ENCODE measurements at regions not wholly inside any gene's neighbourhood (a gene's known extent, or its start where the extent isn't known, plus 50 kb on each side); places are given as distances from the start of the nearest gene placed in this dataset.

- H4K20me1 ChIP-seq (ENCODE audit: insufficient read depth) = no peaks in the 10 kb centered on the region
- DNase-seq = no peak
- in situ Hi-C loops (cut with MboI) = no loop called here
Observed at GRCh38 chr4:27602172-27602571, 741.5 kb downstream of the STIM2 start.

GRCh38 chr4:27604692-27605091 is 744.1 kb downstream of the STIM2 start:
- H3K4me2 ChIP-seq (ENCODE audit: unreplicated experiment) = no peak overlapping the region
- no peak overlapping the region for H3K9ac ChIP-seq
- H2AFZ ChIP-seq = no peak overlapping the region
- H3K27ac ChIP-seq = no peak overlapping the region
- no peaks in the 10 kb centered on the region for H3F3A ChIP-seq (ENCODE audit: insufficient read depth)
- in situ Hi-C loops (cut with MboI) = no loop called here
- H3K9me3 ChIP-seq (ENCODE audit: low read depth) = peaks cover 4% of the 10 kb centered on the region
- TF ChIP-seq EZH2 (IDR thresholded peaks at IDR 0.05; ENCODE audit: insufficient read depth, poor library complexity, severe bottlenecking) (no peak), EZH2phosphoT487 (IDR thresholded peaks at IDR 0.05; ENCODE audit: insufficient read depth, low read depth) (no peak)
- H4K20me1 ChIP-seq (ENCODE audit: insufficient read depth) = no peaks in the 10 kb centered on the region
- no peaks in the 10 kb centered on the region for H3K9me2 ChIP-seq (ENCODE audit: insufficient read depth)
- H3K79me2 ChIP-seq (ENCODE audit: insufficient read depth) = no peaks in the 10 kb centered on the region
- DNase-seq = no peak
- 15 to 24% methylated on average over 3 of the region's 3 CpGs for WGBS, 2 experiments (ENCODE audit: low coverage in 1 of 2, low lambda C conversion rate in 2 of 2, missing lambda C conversion rate in 2 of 2)
- no peaks in the 10 kb centered on the region for H3K4me1 ChIP-seq (ENCODE audit: insufficient read depth)
- no peaks in the 10 kb centered on the region for H3K27me3 ChIP-seq (replicated peaks; ENCODE audit: insufficient read depth)
- H3K4me3 ChIP-seq = no peak overlapping the region
- H3K36me3 ChIP-seq (ENCODE audit: low read depth) = no peaks in the 10 kb centered on the region

More at GRCh38 chr4:27602172-27602571, 741.5 kb downstream of the STIM2 start:
- no peak overlapping the region for H3K27ac ChIP-seq
- H3K9ac ChIP-seq = no peak overlapping the region
- TF ChIP-seq EZH2 (IDR thresholded peaks at IDR 0.05; ENCODE audit: insufficient read depth, poor library complexity, severe bottlenecking) (no peak), EZH2phosphoT487 (IDR thresholded peaks at IDR 0.05; ENCODE audit: insufficient read depth, low read depth) (no peak)
- no peak overlapping the region for H3K4me3 ChIP-seq
- H3K27me3 ChIP-seq (replicated peaks; ENCODE audit: insufficient read depth) = no peaks in the 10 kb centered on the region
- H3F3A ChIP-seq (ENCODE audit: insufficient read depth) = no peaks in the 10 kb centered on the region
- no peaks in the 10 kb centered on the region for H3K4me1 ChIP-seq (ENCODE audit: insufficient read depth)
- H3K36me3 ChIP-seq (ENCODE audit: low read depth) = no peaks in the 10 kb centered on the region
- H3K4me2 ChIP-seq (ENCODE audit: unreplicated experiment) = no peak overlapping the region
- no peaks in the 10 kb centered on the region for H3K79me2 ChIP-seq (ENCODE audit: insufficient read depth)
- H3K9me3 ChIP-seq (ENCODE audit: low read depth) = peaks cover 4% of the 10 kb centered on the region
- no peak overlapping the region for H2AFZ ChIP-seq
- H3K9me2 ChIP-seq (ENCODE audit: insufficient read depth) = no peaks in the 10 kb centered on the region

GRCh38 chr4:27616166-27616565 is 755.5 kb downstream of the STIM2 start:
- H3F3A ChIP-seq (ENCODE audit: insufficient read depth) = no peaks in the 10 kb centered on the region
- in situ Hi-C loops (cut with MboI) = no loop called here
- no peaks in the 10 kb centered on the region for H3K27me3 ChIP-seq (replicated peaks; ENCODE audit: insufficient read depth)
- H3K9ac ChIP-seq = no peak overlapping the region
- TF ChIP-seq EZH2phosphoT487 (IDR thresholded peaks at IDR 0.05; ENCODE audit: insufficient read depth, low read depth) (no peak), EZH2 (IDR thresholded peaks at IDR 0.05; ENCODE audit: insufficient read depth, poor library complexity, severe bottlenecking) (no peak)
- H3K27ac ChIP-seq = no peak overlapping the region
- H3K36me3 ChIP-seq (ENCODE audit: low read depth) = no peaks in the 10 kb centered on the region
- H3K4me2 ChIP-seq (ENCODE audit: unreplicated experiment) = no peak overlapping the region
- no peaks in the 10 kb centered on the region for H3K79me2 ChIP-seq (ENCODE audit: insufficient read depth)
- no peaks in the 10 kb centered on the region for H3K9me3 ChIP-seq (ENCODE audit: low read depth)
- H3K4me1 ChIP-seq (ENCODE audit: insufficient read depth) = no peaks in the 10 kb centered on the region
- no peak for DNase-seq
- H3K4me3 ChIP-seq = no peak overlapping the region
- H3K9me2 ChIP-seq (ENCODE audit: insufficient read depth) = no peaks in the 10 kb centered on the region
- H4K20me1 ChIP-seq (ENCODE audit: insufficient read depth) = no peaks in the 10 kb centered on the region
- H2AFZ ChIP-seq = no peak overlapping the region

- Histone ChIP-seq H3K4me1 (ENCODE audit: insufficient read depth) (no peaks in the 10 kb centered on the region), H3K9me2 (ENCODE audit: insufficient read depth) (no peaks in the 10 kb centered on the region), H3K4me2 (ENCODE audit: unreplicated experiment) (no peak overlapping the region), H3K27ac (no peak overlapping the region), H3K9ac (no peak overlapping the region), H3K79me2 (ENCODE audit: insufficient read depth) (no peaks in the 10 kb centered on the region), H3K36me3 (ENCODE audit: low read depth) (no peaks in the 10 kb centered on the region), H2AFZ (no peak overlapping the region), H3F3A (ENCODE audit: insufficient read depth) (no peaks in the 10 kb centered on the region), H3K9me3 (ENCODE audit: low read depth) (no peaks in the 10 kb centered on the region), H3K4me3 (no peak overlapping the region), H4K20me1 (ENCODE audit: insufficient read depth) (no peaks in the 10 kb centered on the region), H3K27me3 (replicated peaks; ENCODE audit: insufficient read depth) (no peaks in the 10 kb centered on the region)
- in situ Hi-C loops (cut with MboI) = no loop called here
- TF ChIP-seq EZH2phosphoT487 (IDR thresholded peaks at IDR 0.05; ENCODE audit: insufficient read depth, low read depth) = no peak
- TF ChIP-seq EZH2 (IDR thresholded peaks at IDR 0.05; ENCODE audit: insufficient read depth, poor library complexity, severe bottlenecking) = no peak
- no peak for DNase-seq
Observed at GRCh38 chr4:27619435-27619834, 758.8 kb downstream of the STIM2 start.

GRCh38 chr4:27620886-27621285 is 760.2 kb downstream of the STIM2 start:
- Histone ChIP-seq H3K4me3 (no peak overlapping the region), H3K27me3 (replicated peaks; ENCODE audit: insufficient read depth) (no peaks in the 10 kb centered on the region), H4K20me1 (ENCODE audit: insufficient read depth) (no peaks in the 10 kb centered on the region), H3K36me3 (ENCODE audit: low read depth) (no peaks in the 10 kb centered on the region), H3K9me3 (ENCODE audit: low read depth) (no peaks in the 10 kb centered on the region), H3K9me2 (ENCODE audit: insufficient read depth) (no peaks in the 10 kb centered on the region), H3K79me2 (ENCODE audit: insufficient read depth) (no peaks in the 10 kb centered on the region), H3K4me2 (ENCODE audit: unreplicated experiment) (no peak overlapping the region), H3F3A (ENCODE audit: insufficient read depth) (no peaks in the 10 kb centered on the region), H3K4me1 (ENCODE audit: insufficient read depth) (no peaks in the 10 kb centered on the region), H3K27ac (no peak overlapping the region), H2AFZ (no peak overlapping the region), H3K9ac (no peak overlapping the region)
- DNase-seq = no peak
- TF ChIP-seq EZH2phosphoT487 (IDR thresholded peaks at IDR 0.05; ENCODE audit: insufficient read depth, low read depth) = no peak
- TF ChIP-seq EZH2 (IDR thresholded peaks at IDR 0.05; ENCODE audit: insufficient read depth, poor library complexity, severe bottlenecking) = no peak
- in situ Hi-C loops (cut with MboI) = no loop called here
